OCI-LY1 (cell line): ENCODE measurements at regions not wholly inside any gene's neighbourhood (a gene's known extent, or its start where the extent isn't known, plus 50 kb on each side); places are given as distances from the start of the nearest gene placed in this dataset.

ENCODE experiments used
- H2AFZ ChIP-seq: fragments of 200-600 bp; sonication (generic), shearing (Covaris generic); 2 replicates; pipeline ENCODE4 v1.6.0; 2014; ENCODE audit warnings: antibody characterized with exemption, mild to moderate bottlenecking, low read length
- H3F3A ChIP-seq: fragments of 200-600 bp; sonication (generic), shearing (Covaris generic); 2 replicates; pipeline ENCODE4 v1.6.0; 2014; ENCODE audit warnings: mild to moderate bottlenecking, antibody characterized with exemption, low read length, moderate library complexity; ENCODE audit not compliant: insufficient read depth
- H3K27ac ChIP-seq: fragments of 200-600 bp; sonication (generic); 2 replicates; pipeline ENCODE4 v1.5.1; 2014; ENCODE audit warnings: low read length, mixed run types, mild to moderate bottlenecking, low read depth; ENCODE audit not compliant: poor library complexity, severe bottlenecking
- H3K27me3 ChIP-seq: fragments of 200-600 bp; sonication (generic); 2 replicates; pipeline ENCODE4 v1.6.0; 2014; ENCODE audit warnings: antibody characterized with exemption, mild to moderate bottlenecking, low read length, moderate library complexity; ENCODE audit not compliant: insufficient read depth
- H3K36me3 ChIP-seq: fragments of 200-600 bp; sonication (generic); 2 replicates; pipeline ENCODE4 v1.6.1; 2014; ENCODE audit warnings: mild to moderate bottlenecking, antibody characterized with exemption, low read length, moderate library complexity, mixed read lengths; ENCODE audit not compliant: insufficient read depth
- H3K4me1 ChIP-seq: fragments of 200-600 bp; sonication (generic); 2 replicates; pipeline ENCODE4 v1.5.1; 2014; ENCODE audit warnings: mild to moderate bottlenecking, low read length, moderate library complexity; ENCODE audit not compliant: insufficient read depth, severe bottlenecking
- H3K4me2 ChIP-seq: fragments of 200-600 bp; sonication (generic), shearing (Covaris generic); 2 replicates; pipeline ENCODE4 v1.6.1; 2014; ENCODE audit warnings: low read length
- H3K4me3 ChIP-seq: fragments of 200-600 bp; sonication (generic); 2 replicates; pipeline ENCODE4 v1.5.1; 2014; ENCODE audit warnings: low read length, low read depth, mild to moderate bottlenecking, mixed read lengths; ENCODE audit not compliant: poor library complexity, severe bottlenecking
- H3K79me2 ChIP-seq: fragments of 200-600 bp; shearing (Covaris generic); 2 replicates; pipeline ENCODE4 v1.6.1; 2016; ENCODE audit warnings: mixed run types, low read length, mixed read lengths; ENCODE audit not compliant: insufficient read depth
- H3K9ac ChIP-seq: fragments of 200-600 bp; sonication (generic), shearing (Covaris generic); 2 replicates; pipeline ENCODE4 v1.6.1; 2014; ENCODE audit warnings: mild to moderate bottlenecking, low read length, mixed read lengths
- H3K9me2 ChIP-seq: fragments of 200-600 bp; sonication (generic), shearing (Covaris generic); 2 replicates; pipeline ENCODE4 v1.6.1; 2014; ENCODE audit warnings: low read depth, mild to moderate bottlenecking, low read length, mixed read lengths
- H3K9me3 ChIP-seq: fragments of 200-600 bp; shearing (Covaris generic); 2 replicates; pipeline ENCODE4 v1.6.1; 2014; ENCODE audit warnings: low read length, mixed read lengths
- H4K20me1 ChIP-seq: fragments of 200-600 bp; sonication (generic), shearing (Covaris generic); 2 replicates; pipeline ENCODE4 v1.6.0; 2016; ENCODE audit warnings: mild to moderate bottlenecking, low read length; ENCODE audit not compliant: insufficient read depth
- EZH2 ChIP-seq: fragments of 200-600 bp; sonication (generic), shearing (Covaris generic); IDR thresholded peaks from 2 replicates; pipeline ENCODE4 v1.8.0; 2017; ENCODE audit warnings: borderline replicate concordance, mixed run types, mild to moderate bottlenecking, antibody characterized with exemption, low read length, moderate library complexity, mixed read lengths
- TF ChIP-seq, protein P1 (sequence below): fragments of 200-600 bp; sonication (generic), shearing (Covaris generic); IDR thresholded peaks from 2 replicates; pipeline ENCODE4 v1.5.1; 2017; ENCODE audit warnings: mild to moderate bottlenecking, antibody characterized with exemption, low read length, moderate library complexity, mixed read lengths

DNA sequence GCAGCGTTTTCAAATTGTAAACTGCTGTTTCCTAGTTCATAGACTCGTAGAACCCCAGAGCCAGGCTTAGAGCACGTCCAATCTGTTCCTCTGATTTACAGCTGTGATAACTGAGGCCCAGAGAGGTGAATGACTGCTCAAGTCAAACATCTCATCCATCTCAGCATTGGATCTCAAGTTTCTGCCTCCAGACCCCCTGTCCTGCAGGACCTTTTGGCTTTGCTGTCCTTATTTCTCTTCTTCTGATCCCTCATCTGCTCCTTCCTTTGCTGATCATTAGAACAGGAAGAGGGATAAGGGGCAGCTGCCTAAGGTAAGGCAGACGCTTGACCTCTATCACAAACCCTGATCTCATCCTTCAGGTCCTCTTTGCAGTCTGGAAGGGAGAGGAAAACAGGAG is 58.5 kb upstream of the CREB1 start:
- TF ChIP-seq EZH2: no peak
- TF ChIP-seq, protein P1, sequence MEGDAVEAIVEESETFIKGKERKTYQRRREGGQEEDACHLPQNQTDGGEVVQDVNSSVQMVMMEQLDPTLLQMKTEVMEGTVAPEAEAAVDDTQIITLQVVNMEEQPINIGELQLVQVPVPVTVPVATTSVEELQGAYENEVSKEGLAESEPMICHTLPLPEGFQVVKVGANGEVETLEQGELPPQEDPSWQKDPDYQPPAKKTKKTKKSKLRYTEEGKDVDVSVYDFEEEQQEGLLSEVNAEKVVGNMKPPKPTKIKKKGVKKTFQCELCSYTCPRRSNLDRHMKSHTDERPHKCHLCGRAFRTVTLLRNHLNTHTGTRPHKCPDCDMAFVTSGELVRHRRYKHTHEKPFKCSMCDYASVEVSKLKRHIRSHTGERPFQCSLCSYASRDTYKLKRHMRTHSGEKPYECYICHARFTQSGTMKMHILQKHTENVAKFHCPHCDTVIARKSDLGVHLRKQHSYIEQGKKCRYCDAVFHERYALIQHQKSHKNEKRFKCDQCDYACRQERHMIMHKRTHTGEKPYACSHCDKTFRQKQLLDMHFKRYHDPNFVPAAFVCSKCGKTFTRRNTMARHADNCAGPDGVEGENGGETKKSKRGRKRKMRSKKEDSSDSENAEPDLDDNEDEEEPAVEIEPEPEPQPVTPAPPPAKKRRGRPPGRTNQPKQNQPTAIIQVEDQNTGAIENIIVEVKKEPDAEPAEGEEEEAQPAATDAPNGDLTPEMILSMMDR: no peak
- H3K4me3 ChIP-seq: no peak overlapping the region
- no peaks in the 10 kb centered on the region for H3K9me2 ChIP-seq
- no peaks in the 10 kb centered on the region for H3K79me2 ChIP-seq
- H4K20me1 ChIP-seq: no peaks in the 10 kb centered on the region
- no peak overlapping the region for H2AFZ ChIP-seq
- H3K36me3 ChIP-seq: no peaks in the 10 kb centered on the region
- no peak overlapping the region for H3K9ac ChIP-seq
- H3K4me1 ChIP-seq: no peaks in the 10 kb centered on the region
- H3K4me2 ChIP-seq: no peak overlapping the region
- no peak overlapping the region for H3K27ac ChIP-seq
- H3F3A ChIP-seq: no peaks in the 10 kb centered on the region
- no peaks in the 10 kb centered on the region for H3K27me3 ChIP-seq
- H3K9me3 ChIP-seq: no peaks in the 10 kb centered on the region

DNA sequence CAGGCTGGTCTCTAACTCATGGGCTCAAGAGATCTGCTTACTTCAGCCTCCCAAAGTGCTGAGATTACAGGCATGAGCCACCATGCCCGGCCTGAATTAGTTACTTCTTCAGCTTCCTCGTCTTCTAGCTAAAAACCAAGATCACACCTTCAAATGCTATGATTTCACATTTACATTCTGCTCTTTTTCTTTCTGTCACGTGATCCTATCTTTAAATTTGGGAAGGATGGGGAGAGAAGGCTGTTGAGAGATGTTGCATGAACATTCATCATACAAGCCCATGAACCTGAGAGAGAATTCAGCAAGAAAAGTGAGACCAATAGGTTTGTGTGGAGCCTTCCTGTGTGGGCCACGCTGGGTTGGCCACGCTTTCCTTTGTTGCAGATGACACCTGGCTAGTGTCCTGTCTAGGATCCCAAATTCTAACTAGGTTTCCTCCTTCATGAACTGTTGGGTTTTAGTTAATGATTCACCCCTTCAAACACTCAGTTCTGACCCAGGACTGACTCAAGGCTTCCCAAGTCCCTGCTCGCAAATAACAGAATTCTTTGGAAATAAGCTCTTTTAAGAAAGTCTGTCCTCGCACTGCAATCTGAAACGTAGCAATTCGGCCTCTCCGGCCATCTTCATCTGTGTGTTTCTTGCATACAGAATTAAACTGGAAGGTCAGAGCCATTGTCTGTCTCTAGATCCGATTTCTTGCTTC is 57.3 kb upstream of the CREB1 start:
- TF ChIP-seq, protein P1: no peak
- no peak for TF ChIP-seq EZH2
- H3K36me3 ChIP-seq: no peaks in the 10 kb centered on the region
- H3K79me2 ChIP-seq: no peaks in the 10 kb centered on the region
- H3K27me3 ChIP-seq: no peaks in the 10 kb centered on the region
- H3K4me2 ChIP-seq: no peak overlapping the region
- H3K4me1 ChIP-seq: no peaks in the 10 kb centered on the region
- no peaks in the 10 kb centered on the region for H3K9me2 ChIP-seq
- H3K4me3 ChIP-seq: no peak overlapping the region
- H3K9me3 ChIP-seq: no peaks in the 10 kb centered on the region
- no peaks in the 10 kb centered on the region for H4K20me1 ChIP-seq
- no peak overlapping the region for H3K27ac ChIP-seq
- no peak overlapping the region for H2AFZ ChIP-seq
- H3K9ac ChIP-seq: no peak overlapping the region
- no peaks in the 10 kb centered on the region for H3F3A ChIP-seq

DNA sequence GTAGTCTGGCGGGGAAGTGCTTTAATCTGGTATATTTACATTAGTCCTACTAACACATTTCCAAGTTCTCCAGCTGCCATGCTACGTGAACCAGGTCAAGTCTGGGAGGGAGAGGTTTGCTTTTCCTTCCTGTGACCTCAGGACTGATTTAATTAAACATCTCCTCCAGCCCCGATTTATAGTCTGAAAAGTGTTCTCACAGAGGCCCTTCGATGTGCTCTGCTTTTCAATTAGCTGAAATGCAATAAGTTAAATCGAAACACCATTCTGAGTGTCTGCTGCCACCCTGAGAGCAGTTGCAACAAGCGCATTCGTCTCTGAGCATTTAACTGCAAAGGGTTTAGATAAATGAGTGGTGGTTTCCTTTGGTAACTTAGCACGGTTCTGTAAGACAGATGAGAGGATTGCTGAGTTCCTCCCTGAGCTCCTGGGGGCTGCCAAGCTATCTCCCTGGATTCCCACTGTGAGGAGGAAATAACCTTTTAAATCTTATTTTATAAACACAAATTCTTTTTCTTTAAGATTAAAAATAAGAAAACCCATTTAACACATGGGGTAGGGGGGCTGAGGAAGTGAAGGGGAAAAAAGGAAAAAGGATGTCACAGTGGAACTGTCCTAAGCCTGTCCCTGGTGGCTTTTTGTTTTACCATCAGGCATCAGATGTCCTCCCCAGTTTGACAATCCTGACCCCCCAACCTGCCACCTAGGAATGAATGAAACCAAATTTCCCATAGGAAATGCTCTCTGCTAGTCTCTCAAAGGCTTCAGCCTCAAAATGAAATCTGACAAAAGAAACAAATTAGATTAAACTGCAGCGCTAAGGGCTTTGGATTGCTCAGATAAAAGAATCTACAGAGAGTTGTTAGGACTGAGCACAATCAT is 56.5 kb upstream of the CREB1 start:
- H3K4me2 ChIP-seq: no peak overlapping the region
- H3K4me3 ChIP-seq: no peak overlapping the region
- H3K4me1 ChIP-seq: no peaks in the 10 kb centered on the region
- no peaks in the 10 kb centered on the region for H3K27me3 ChIP-seq
- no peaks in the 10 kb centered on the region for H3K36me3 ChIP-seq
- no peaks in the 10 kb centered on the region for H3K9me3 ChIP-seq
- no peaks in the 10 kb centered on the region for H3F3A ChIP-seq
- no peak overlapping the region for H3K27ac ChIP-seq
- TF ChIP-seq, protein P1: peak; percentile 27; the same call in 1 of the 2 replicates
- TF ChIP-seq EZH2: no peak
- no peaks in the 10 kb centered on the region for H3K9me2 ChIP-seq
- H4K20me1 ChIP-seq: no peaks in the 10 kb centered on the region
- H3K9ac ChIP-seq: no peak overlapping the region
- no peaks in the 10 kb centered on the region for H3K79me2 ChIP-seq
- H2AFZ ChIP-seq: no peak overlapping the region
